Dermis microvascular lymphatic vessel endothelial cell (primary cell): ENCODE measurements at regions not wholly inside any gene's neighbourhood (a gene's known extent, or its start where the extent isn't known, plus 50 kb on each side); places are given as distances from the start of the nearest gene placed in this dataset.
"Not testable (repeated sequence)": the region's sequence is repeated elsewhere in the genome, so short reads cannot be mapped to it uniquely, and the experiment has no call there.

ENCODE experiments used
- DNase-seq, 2 donors: peaks; one replicate each; pipeline versions ENCODE4 v3.0.0 to v3.0.0-alpha.2; 2010; ENCODE audit warnings: low read depth in 2 of 2

DNA sequence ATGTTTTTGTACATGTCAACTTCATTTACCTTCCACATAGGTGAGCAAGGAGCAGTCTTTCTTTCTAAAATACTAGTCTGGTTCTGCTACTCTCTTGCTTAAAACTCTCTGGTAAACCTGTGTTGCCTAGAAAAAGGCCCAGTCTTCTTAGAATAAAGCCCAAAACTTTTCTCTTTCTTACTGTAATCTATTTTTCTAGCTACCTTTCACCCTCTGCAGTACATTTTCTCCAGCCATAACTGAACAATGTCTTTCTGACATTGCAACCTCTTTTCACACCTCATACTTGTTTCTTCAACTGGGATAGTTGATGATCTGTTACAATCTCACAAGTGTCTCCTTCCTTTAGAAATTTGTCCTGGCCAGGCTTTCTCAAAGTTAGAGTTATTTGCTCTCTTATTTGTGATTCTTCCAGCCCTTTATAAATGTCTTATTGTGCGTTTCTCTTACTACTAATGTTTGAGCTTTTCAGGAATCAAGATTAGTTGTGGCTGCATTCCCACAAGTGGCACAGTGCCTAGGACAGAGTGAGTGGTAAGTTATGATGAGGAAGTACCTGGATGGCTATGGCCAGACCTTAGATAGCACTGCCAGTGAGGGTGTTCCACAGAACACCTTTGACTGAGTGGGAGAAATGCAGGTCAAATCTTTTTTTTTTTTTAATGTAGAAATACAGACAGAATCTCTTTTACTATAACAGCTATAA, 313.4 kb upstream of the SATB1 start:
- DNase-seq = no peak

DNA sequence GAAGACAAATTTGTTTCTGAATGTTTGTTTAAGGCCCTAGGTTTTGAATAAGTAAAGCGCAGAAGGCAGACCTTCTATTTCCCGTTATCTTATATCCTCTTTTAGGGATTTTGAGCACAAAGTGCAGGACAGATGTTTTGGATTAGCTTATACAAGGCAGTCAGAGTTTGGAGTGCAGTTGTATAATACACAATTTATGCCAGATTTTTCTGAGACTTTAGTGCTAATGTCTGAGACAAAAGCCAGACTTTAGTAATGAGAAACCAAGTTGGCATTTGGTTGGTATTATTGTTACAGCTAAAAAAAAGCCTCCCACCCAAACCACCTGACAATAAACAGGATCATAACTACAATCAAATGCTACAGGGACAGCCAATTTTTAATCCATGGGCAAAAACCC, 309.9 kb upstream of the SATB1 start:
- no peak for DNase-seq

DNA sequence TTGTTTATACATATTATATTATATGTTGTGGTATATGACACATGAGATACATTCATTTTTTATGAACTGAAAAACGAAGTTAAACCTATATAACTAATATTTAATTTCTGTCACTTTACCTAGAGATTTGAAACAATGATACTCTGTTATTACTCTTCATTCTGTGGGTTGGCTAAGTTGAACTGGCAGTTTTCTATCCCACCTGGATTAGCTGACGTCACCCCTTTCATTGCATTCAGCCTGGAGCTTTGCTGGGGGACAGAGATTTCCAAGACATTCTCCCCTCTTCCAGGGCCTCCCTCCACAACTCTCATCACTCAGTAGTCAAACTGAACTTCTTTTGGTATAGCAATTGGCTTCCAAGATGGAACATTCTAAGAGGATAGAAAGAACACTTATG, 309.2 kb upstream of the SATB1 start:
- no peak for DNase-seq

DNA sequence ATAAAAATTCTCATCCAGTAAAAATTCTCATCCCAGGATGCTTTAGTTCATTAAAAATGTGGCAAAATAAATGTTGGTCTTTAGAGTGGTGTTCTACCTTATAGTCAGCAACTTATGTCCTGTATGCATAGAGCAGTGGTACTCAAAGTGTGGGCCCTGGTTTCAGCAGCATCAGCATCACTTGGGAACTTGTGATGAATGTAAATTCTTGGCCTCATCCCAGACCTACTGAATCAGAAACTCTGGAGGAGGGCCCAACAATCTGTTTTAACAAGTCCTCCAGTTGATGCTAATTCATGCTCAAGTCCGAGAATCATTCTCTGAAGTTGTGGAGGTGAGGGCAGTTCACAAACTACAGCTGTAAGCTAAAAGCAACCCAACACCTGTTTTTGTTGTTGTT, 307.3 kb upstream of the SATB1 start:
- DNase-seq = no peak

DNA sequence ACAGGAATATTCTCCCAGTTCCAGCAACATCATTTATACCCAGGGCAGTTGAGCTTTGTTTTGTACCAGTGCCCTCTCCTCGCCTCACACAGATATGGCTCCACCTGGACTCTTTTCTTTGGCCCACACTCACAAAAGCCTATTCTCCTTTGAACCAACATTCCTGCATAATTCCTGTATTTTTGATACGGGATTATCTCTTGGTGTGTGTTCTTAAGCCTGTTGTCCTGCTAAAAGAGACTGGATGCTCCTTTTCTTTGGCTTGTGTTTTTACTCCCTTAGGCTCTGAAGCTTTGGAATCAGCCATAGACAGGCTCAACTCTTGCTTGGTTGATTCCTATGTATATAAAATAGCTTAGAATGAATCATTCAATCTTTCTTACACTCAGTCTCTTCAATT, 305.4 kb upstream of the SATB1 start:
- DNase-seq = no peak

DNA sequence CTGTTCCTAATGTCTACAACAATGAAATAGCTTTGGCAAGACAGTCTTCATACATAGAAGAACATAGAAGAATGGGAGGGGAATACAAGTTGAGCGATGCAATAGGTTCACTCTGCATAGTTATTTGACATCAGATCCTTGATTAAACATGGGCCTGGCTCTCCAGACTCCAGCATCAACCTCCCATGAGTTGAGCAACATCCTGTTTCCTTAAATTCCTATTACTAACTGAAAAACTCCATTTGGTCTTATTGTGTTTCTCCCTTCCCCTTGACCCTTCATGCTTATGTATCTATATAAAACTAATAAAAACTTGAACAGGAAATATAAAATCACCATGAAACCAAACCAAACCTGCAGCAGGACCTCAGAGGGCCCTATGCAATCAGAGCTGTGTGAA, 304.5 kb upstream of the SATB1 start:
- no peak for DNase-seq

DNA sequence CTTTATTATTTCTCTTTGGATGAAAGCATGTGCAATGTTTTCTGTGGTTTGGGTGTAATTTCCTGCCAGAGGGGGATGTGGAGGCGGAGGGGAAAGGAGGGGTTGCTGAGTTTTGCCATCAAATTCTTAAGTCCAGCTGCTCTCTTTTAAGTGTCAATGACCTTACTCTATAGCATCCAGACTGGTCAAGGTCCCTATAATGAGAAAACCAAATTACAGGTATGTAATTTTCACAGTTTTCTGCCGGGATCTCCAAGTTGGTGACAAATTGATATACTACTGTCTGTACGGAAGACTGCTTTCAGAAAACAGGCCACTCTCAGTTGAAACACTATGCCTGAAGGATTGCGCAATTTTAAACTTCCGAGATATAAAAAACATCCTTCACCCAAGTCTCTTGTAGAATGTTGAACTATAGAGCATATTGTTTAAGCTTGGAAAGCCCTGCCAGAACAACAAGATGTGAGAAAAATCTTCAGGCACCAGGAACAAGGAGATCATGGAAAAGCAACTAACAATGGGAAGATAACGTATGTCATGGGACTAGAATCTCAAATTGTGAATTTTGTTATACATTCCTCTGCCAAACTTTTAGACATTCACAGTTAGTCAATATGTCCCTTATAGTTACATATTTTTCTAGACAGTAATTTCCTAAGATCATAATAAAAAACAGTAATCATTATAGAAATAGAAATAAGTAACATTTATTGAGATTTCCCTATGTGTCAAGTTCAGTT, 300.7 kb upstream of the SATB1 start:
- no peak for DNase-seq

DNA sequence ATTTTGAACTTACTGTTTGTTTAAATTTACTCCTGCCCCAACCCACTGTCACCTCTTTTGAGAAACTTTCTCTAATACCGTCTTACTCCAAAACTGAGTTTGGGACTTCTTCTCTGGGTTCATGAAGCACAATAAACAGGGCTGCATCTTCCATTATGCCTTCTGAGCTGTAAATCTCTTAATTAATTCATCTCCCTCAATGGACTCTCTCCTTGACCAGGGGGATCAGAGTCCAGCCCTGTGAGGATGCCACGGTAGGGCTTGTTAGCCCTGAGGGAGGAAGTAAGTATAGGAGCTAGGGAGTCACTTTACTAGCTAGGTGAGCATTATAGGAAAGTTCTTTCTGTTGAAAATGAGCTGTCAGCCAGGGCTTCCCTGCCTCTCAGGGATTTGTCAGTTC, 299.3 kb upstream of the SATB1 start:
- DNase-seq = no peak

DNA sequence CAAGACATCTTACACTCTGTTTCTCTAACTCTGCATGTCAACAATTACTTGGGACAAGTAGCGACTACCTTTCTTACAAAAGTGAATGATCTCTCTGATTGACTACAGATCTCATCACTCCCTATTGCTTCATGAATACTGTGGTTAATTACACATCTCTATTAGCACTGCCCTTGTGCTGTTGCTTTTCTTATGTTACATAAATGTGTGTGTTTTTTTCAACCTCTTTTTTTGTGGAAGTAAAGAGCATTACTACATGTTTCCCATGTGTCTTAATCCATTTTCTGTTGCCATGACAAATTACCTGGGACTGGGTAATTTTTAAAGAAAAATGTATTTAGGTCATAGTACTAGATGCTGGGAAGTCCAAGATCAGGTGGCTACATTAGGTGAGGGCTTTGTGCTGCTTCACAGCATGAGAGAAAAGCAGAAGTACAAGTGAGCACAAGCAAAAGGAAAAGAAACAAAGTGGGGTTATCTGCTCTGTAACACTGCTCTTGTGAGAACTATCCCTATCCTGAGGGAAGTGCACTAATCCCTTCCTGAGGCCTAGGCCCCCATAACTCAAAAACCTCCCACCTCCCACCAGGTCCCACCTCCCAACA, 298.2 kb upstream of the SATB1 start:
- no peak for DNase-seq

DNA sequence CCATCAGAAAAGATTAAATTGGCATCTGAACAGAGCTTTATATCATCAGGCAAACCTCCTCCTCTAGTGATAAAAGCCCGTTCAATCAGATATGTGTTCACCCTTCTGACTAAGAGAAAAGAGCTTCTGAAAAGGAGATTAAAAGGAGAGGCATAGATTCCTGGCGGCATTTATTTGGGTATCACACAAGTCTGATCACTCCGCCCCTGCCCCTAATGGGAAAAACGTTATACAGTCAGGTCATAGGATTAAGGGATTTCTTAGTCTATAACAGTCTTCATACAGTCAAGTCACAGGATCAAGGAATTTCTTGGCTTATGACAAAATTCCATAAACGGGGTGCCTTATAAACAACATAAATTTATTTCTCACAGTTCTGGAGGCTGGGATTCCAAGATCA, 295.4 kb upstream of the SATB1 start:
- DNase-seq = no peak

DNA sequence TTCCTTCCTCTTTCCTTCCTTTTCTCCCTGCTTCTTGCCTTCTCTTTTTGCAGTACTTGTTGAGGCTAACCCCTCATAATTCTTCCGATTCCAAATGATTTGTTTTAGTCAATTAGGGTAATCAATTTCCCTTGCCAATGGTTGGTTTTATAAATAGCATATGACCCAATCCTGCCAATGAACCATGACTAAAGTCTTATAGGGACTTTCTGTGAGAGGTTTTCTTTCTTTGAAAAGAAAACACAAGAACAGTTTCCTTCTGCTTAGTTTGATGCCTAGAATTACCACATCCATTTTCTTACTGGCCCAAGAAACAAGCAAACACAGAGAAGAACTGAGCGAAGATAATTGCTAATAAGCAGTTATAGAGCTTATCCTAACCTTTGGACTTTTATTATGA, 292.5 kb upstream of the SATB1 start:
- DNase-seq = no peak

DNA sequence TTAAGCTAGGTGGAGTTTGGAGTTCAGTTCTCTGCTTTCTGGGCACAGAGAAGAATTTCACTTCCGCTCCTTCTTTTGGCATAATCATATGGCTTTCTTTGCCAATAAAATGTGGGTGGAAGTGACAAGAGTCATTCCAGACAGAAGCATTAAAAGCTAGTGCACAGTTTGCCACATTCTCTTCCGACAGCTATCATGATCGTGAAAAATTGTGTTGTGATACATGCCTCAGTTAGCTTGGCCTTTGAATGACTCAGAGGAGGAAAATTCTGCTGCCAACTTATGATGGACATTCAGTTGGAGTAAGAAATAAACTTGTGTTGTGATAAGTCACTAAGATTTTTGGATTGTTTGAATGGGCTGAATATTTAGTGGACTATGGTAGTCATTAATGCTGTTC, 291.7 kb upstream of the SATB1 start:
- no peak for DNase-seq

DNA sequence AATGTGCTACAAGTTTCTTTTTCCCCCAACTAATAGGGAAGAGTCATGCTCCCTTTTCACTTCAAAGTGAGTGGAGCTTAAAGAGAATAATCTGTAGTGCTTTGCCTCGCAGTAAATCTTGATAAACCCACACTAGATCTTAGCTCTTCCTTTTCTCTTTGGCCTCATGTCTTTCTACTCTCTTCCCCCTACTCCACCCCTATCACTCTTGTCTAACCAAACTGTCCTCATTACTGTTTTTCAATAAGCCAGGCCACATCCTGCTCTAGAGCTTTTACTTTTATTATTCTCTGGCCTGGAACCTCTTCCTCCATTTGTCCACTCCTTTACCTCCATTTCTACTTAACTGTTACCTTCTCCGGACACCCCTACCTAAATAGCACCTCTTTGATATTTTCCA, 291.0 kb upstream of the SATB1 start:
- DNase-seq = no peak

DNA sequence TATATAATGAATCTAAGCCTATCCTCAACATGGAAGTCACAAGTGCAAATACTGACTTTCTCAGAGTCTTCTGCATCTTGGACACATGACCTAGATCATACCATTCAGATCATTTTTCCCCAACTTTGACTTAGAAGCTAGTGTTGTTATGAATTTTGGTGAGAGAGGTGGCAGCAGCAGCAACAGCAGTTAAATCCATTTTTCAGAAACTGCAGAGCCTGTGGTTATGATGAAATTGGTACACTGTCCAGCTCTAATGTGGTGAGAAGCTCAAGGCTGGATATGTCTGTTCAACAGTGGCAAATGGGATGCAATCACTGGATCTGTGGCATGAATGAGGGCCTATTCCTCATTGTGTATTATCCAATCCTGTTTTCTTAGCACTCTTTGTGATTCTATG, 290.1 kb upstream of the SATB1 start:
- DNase-seq = no peak

DNA sequence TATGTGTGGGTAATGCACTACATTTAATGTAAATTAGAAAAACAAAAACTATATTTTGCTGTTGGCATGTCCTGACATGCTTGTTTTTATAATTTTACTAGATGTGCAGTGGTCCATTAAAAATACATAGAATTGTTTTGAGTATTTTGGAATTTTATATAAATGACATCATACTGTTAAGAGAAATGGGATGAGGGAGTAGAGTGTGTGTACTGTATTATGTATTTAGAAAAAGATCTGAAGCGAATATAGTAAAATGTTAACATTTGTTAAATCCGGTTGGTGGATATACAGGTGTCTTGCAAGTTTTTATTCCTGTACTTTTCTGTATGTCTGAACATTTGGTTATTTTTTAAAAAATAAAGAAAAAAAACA, 288.4 kb upstream of the SATB1 start:
- DNase-seq = no peak

DNA sequence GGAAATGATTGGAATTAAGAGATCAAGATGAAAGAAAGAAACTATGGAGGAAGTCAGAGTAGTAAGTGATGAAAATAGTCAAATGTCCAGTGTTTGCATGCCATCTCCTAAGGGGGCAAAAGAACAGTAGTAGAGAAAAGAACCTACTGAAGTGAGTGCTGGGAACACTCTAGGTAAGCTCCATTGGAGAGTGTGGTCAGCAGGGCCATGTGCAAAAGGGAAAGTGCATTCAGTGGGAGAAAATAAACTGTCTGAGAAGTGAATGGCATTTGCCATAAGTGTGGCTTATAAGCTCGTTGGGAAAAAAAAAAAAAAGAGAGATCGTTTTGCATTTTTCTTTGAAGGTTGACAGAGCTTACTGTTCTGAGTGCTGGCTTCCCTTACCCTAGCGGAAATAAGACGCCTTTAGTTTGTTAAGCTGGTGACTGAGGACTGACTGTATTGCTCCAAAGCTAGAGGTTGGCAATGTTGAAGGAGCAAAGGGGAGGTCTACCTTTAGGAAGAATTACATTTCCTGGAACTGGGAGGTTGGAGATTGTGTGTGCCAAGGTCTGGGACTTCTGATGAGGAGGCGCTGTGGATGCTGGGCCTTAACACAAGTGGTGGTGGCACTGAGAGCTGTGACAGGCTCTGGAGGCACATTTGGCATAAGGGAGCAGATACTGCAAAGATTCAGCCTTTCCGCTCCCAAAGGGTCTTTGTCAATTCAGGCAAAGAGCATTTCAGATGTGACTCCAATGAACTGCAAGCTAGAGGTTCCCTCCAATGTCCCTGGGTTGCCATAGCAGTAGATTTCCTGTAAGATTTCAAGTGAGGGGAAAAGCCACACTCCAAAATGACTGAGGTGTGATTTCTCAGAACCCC, 287.8 kb upstream of the SATB1 start:
- DNase-seq = no peak

DNA sequence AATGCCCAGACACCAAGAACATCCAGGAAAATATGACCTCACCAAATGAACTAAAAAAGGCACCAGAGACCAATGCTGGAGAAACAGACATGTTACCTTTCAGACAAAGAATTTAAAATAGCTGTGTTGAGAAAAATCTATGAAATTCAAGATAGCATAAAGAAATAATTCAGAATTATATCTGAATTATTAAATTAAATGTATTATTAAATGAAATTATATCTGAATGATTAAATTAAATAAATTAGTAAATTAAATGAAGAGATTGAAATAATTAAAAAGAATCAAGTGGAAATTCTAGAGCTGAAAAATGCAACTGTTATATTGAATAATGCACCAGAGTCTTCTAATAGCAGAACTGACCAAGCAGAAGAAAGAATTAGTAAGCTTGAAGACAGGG, 279.2 kb upstream of the SATB1 start:
- DNase-seq = no peak

DNA sequence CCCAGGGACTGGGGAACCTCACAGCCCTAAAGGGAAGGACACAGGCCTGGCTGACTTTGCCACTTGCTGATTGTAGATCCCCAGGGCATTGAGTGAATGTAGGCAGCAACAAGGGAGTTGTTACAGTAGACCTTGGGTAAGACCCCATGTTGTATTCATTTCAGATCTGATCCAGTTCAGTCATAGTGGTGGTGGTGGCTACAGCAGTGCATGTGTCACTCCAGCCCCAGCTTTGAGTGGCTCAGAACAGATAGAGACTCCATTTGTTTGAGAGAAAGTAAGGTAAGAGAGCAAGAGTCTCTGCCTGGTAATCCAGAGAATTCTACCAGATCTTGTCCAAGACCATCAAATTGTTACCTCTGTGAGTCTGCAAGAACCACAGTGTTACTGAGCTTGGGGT, 278.7 kb upstream of the SATB1 start:
- no peak for DNase-seq

DNA sequence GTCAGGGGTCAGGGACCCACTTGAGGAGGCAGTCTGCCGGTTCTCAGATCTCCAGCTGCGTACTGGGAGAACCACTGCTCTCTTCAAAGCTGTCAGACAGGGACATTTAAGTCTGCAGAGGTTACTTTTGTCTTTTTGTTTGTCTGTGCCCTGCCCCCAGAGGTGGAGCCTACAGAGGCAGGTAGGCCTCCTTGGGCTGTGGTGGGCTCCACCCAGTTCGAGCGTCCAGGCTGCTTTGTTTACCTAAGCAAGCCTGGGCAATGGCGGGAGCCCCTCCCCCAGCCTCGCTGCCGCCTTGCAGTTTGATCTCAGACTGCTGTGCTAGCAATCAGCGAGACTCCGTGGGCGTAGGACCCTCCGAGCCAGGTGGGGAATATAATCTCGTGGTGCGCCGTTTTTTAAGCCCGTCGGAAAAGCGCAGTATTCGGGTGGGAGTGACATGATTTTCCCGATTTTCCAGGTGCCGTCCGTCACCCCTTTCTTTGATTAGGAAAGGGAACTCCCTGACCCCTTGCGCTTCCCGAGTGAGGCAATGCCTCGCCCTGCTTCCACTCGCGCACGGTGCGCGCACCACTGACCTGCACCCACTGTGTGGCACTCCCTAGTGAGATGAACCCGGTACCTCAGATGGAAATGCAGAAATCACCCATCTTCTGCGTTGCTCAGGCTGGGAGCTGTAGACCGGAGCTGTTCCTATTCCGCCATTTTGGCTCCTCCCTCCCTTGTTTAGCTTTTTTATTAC, 268.6 kb upstream of the SATB1 start:
- DNase-seq = not testable (repeated sequence)

DNA sequence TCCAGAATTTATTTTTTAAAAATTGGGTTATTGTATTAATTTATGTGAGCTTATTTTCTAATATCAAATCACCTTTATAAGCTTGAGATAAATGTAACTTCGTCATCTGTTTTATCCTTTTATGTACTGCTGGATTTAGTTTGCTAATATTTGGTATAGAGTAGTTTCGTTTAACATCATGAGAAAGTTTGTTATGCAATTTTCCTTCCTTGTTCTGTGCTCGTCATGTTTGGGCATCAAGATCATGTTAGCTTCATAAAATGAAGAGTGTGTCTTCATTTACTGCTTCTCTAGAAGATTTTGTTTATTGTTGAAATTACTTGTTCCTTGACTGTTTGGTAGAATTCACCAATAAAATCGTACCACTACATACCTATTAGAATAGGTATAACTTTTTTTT, 262.1 kb upstream of the SATB1 start:
- DNase-seq = no peak

DNA sequence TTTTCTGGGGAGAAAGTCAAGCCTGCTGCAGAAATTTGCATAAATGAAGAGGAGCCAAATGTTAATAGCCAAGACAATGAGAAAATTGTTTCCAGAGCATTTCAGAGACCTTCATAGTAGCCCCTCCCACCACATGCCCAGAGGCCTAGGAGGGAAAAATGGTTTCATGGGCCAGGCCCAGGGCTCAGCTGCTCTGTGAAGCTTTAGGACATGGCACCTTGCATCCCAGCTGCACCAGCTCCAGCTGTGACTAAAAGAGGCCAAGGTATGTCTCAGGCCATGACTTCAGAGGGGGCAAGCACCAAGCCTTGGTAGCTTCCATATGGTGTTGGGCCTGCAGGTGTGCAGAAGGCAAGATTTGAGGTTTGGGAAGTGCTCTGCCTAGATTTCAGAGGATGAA, 258.8 kb upstream of the SATB1 start:
- DNase-seq = no peak
